ENCODE measurements at regions not wholly inside any gene's neighbourhood (a gene's known extent, or its start where the extent isn't known, plus 50 kb on each side); places are given as distances from the start of the nearest gene placed in this dataset.

- TF ChIP-seq CTCF (IDR thresholded peaks at IDR 0.05): no peak
- no peak for TF ChIP-seq POLR2AphosphoS5 (IDR thresholded peaks at IDR 0.05)
- no peak for TF ChIP-seq POLR2A (IDR thresholded peaks at IDR 0.05)
- no peak for TF ChIP-seq EP300 (IDR thresholded peaks at IDR 0.05)
These were observed 383.6 kb upstream of the SMIM21 start for GRCh38 chr18:75810961-75811551.

Measured in suprapubic skin (tissue), 4 donors.